Heart right ventricle (tissue), 16 donors: ENCODE measurements at regions not wholly inside any gene's neighbourhood (a gene's known extent, or its start where the extent isn't known, plus 50 kb on each side); places are given as distances from the start of the nearest gene placed in this dataset.
A peak's percentile ranks its signal among the peaks of the same experiment; 100 is the strongest.

ENCODE experiments used
- ATAC-seq, 8 donors: fragments of 200-7000 bp; cut with Tn5 transposase; one replicate each; pipeline ENCODE4 v1.9.1; 2020; ENCODE audit warnings: mild to moderate bottlenecking in 8 of 8, moderate library complexity in 8 of 8, moderate number of reproducible peaks in 1 of 8
- DNase-seq, 2 donors: peaks; one replicate each; pipeline ENCODE4 v3.0.0-alpha.2; 2020
- H3K27ac ChIP-seq, 10 donors: fragments of 200-600 bp; sonication (generic) in 2 of 10; one replicate each; pipeline versions ENCODE4 v1.5.0 to v1.8.0; 2020 to 2022; ENCODE audit warnings: mild to moderate bottlenecking in 3 of 10
- H3K27me3 ChIP-seq, 7 donors: fragments of 200-600 bp; one replicate each; pipeline ENCODE4 v1.8.0; 2021 to 2022; ENCODE audit warnings: mild to moderate bottlenecking in 2 of 7
- H3K36me3 ChIP-seq, 9 donors: fragments of 200-600 bp; sonication (generic) in 1 of 9; one replicate each; pipeline versions ENCODE4 v1.5.0 to v1.8.0; 2020 to 2022; ENCODE audit warnings: mild to moderate bottlenecking in 2 of 9
- H3K4me1 ChIP-seq, 9 donors: fragments of 200-600 bp; sonication (generic) in 1 of 9; one replicate each; pipeline versions ENCODE4 v1.5.0 to v1.8.0; 2020 to 2022; ENCODE audit warnings: mild to moderate bottlenecking in 4 of 9
- H3K4me3 ChIP-seq, 10 donors: fragments of 200-600 bp; sonication (generic) in 2 of 10; one replicate each; pipeline versions ENCODE4 v1.5.0 to v1.8.0; 2020 to 2022; ENCODE audit warnings: mild to moderate bottlenecking in 7 of 10, moderate library complexity in 2 of 10
- H3K9me3 ChIP-seq, 11 donors: fragments of 200-600 bp in 10 of 11; sonication (generic) in 2 of 11; one replicate each; pipeline versions ENCODE4 v1.5.0 to v1.8.0; 2013 to 2022; ENCODE audit warnings: mild to moderate bottlenecking in 2 of 11, control low read depth in 1 of 11, moderate library complexity in 1 of 11
- WGBS, 2 donors: extraction: QIAGEN DNeasy Blood & Tissue Kit; methylation state at CpG; one replicate each; pipeline ENCODE4 v1.1.7; 2013; ENCODE audit warnings: inconsistent platforms in 1 of 2; 5-methylcytosine and 5-hydroxymethylcytosine counted together
- intact Hi-C, 10 donors: fragments of 100-400 bp; cut with DNase I; formaldehyde crosslinking; loops; one replicate each; pipeline versions ENCODE4 v1.11.1 to v1.14.2; 2022
- TF ChIP-seq, protein P1 (sequence below), 9 donors: fragments of 200-600 bp; sonication (generic) in 2 of 9; IDR thresholded peaks; one replicate each; pipeline versions ENCODE4 v1.5.0 to v1.8.0; 2021 to 2022; ENCODE audit warnings: antibody characterized with exemption in 9 of 9, mild to moderate bottlenecking in 5 of 9, moderate library complexity in 1 of 9
- donor health status: Arrhythmogenic right ventricular cardiomyopathy.
- donor health status: ischemic (EF 13 %, LVEDD 7.1; RV severe dilation, severe dysfunction).
- donor health status: healthy with polysubstance abuse.
- donor health status: DM: no; HTN: yes; CAD: no.
- donor health status: DM: no; HTN: no; CAD: no.
- donor health status: ischemic (EF 25% LVEDD 6.9; RV normal size, moderate dysfunction).
- donor health status: ischemic (EF 25% LVEDD 5.7; RV mildly dilated, moderate dysfunction).
- donor health status: healthy.
- donor health status: DM: yes; HTN: yes; CAD: no.
- donor health status: Ischemic cardiomyopathy.
- donor health status: ischemic (EF 35%, LVEDD 5.7; RV mildly dilated, moderate dysfunction).
- donor health status: nonischemic (EF 11% LVEDD 7.7; RV severe dilation, severe dysfunction).
- donor health status: DM: yes; HTN: yes; CAD: no.
- donor health status: PGD.
- donor health status: ischemic (EF 29% LVEDD 5.4; RV normal size, mild dysfunction).
- donor health status: nonischemic (EF 23%, LVEDD 6.1; RV moderate dilation, normal function).

GRCh38 chr2:16430846-16431245 is 234.8 kb downstream of the CYRIA start:
- intact Hi-C loops = no loop called here
- Histone ChIP-seq H3K4me3 (no peak overlapping the region), H3K4me1 (peaks cover 0 to 6% (median 0%) of the 10 kb centered on the region in 9 donors), H3K27me3 (no peaks in the 10 kb centered on the region), H3K9me3 (no peaks in the 10 kb centered on the region), H3K27ac (no peak overlapping the region), H3K36me3 (no peaks in the 10 kb centered on the region)
- DNase-seq (no peak), ATAC-seq (no peak)
- 80 to 88% methylated on average over 3 of the region's 3 CpGs for WGBS, 2 donors
- TF ChIP-seq, protein P1, sequence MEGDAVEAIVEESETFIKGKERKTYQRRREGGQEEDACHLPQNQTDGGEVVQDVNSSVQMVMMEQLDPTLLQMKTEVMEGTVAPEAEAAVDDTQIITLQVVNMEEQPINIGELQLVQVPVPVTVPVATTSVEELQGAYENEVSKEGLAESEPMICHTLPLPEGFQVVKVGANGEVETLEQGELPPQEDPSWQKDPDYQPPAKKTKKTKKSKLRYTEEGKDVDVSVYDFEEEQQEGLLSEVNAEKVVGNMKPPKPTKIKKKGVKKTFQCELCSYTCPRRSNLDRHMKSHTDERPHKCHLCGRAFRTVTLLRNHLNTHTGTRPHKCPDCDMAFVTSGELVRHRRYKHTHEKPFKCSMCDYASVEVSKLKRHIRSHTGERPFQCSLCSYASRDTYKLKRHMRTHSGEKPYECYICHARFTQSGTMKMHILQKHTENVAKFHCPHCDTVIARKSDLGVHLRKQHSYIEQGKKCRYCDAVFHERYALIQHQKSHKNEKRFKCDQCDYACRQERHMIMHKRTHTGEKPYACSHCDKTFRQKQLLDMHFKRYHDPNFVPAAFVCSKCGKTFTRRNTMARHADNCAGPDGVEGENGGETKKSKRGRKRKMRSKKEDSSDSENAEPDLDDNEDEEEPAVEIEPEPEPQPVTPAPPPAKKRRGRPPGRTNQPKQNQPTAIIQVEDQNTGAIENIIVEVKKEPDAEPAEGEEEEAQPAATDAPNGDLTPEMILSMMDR (IDR thresholded peaks at IDR 0.05) = no peak

DNA sequence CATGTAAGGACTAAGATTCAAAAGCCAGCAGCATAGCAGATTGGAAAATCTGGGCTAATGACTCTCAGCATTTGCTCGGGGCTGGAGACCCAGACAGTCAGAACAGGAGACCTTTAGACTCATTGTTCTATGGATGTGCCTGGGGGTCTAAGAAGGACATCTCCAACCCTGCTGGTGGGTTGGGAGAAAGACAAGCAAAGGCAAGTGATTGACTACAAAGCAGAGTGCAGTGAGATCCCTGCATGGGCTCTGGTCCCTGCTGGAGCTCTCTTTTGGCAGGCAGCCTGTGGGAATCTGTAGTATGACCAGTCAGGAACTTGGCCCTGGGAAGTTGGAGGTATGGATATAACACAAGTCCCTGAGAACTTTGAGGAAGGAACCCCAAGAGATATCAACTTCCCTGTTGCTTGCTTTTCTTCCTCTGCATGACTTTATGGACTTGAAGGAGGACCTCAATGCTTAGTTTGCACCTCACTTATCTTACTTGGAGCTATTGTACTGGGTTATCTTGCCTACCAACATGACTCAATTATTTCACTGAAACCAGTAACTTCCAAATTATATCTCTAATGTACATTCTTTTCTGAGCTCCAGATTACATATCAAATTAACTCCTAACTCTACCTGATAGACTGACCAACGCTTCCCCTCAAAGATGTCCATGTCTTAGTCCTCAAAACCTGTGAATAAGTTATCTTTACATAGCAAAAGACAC is 236.0 kb downstream of the CYRIA start:
- H3K4me1 ChIP-seq = peaks cover 0 to 16% (median 0%) of the 10 kb centered on the region in 9 donors

DNA sequence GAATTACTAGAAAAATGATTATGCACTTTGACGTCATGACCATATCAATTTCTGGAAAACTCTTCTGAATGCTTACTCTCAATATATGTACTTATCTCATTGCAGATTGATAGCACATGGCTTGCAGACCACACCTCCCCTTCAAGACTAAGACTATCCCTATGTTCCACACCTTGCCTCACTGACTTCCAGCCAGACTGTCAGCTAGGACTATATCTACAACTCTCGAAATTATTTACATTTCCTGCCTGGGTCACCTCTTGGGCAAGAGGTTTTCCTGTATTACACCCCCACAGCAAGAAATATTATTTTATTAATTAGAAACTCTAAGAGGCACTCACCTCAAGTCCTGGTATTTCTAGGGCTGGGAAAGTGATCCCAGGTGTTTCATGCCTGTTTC is 236.6 kb downstream of the CYRIA start:
- H3K27ac ChIP-seq = no peak overlapping the region
- no peak overlapping the region for H3K4me3 ChIP-seq
- no peaks in the 10 kb centered on the region for H3K9me3 ChIP-seq
- H3K4me1 ChIP-seq = peaks cover 0 to 16% (median 0%) of the 10 kb centered on the region in 9 donors
- ATAC-seq = no peak
- H3K36me3 ChIP-seq = no peaks in the 10 kb centered on the region
- TF ChIP-seq, protein P1 (IDR thresholded peaks at IDR 0.05) = no peak
- DNase-seq = no peak
- intact Hi-C loops = no loop called here
- H3K27me3 ChIP-seq = no peaks in the 10 kb centered on the region
- 58 to 72% methylated on average over 2 of the region's 2 CpGs for WGBS, 2 donors

More for the DNA sequence above, 236.0 kb downstream of the CYRIA start:
- Histone ChIP-seq H3K4me3 (no peak overlapping the region), H3K27ac (no peak overlapping the region), H3K36me3 (no peaks in the 10 kb centered on the region), H3K9me3 (no peaks in the 10 kb centered on the region), H3K27me3 (no peaks in the 10 kb centered on the region)
- intact Hi-C loops = no loop called here
- no peak for DNase-seq
- 64 to 72% methylated on average over 2 of the region's 2 CpGs for WGBS, 2 donors
- TF ChIP-seq, protein P1 (IDR thresholded peaks at IDR 0.05) = no peak
- no peak for ATAC-seq

DNA sequence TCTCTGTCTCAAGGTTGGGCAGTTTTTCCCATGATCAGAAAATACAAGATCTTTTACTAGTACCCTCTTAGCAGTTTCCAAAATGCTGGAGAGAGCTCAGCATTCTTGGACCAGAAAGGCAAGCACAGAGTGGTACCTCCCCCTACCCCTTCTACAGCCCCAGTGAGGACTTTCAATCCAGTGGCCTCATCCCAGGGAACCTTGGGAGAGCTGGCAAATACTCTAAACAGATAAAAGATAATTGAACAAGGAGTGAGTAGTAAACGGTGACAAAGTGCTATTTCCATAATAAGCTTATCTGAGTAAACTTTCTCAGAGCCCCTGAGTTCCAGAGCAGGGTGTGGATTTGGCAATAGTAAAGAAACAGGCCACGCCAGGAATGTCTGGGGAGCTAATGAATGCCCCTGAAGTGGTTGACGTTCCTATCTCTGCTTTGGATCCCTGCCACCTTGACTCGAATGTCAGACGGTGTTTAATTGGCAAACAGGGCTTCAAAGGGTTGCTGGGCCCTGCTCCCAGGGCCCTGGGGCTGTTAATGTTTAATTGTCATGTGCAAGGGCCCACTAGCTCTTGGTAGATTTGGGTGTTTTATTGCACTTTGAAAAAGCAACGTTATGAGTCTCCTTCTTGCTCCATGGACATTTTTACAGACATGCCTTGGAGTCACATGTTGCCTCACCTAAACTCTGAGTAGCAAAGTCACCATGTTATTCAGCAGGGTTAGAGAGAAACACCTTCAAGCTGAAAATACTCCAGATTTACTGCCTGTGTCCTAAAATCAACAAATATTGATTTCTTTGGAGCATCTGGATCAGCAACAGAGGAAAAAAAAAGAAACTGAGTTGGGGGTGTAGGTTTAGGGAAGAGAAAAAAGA is 239.9 kb downstream of the CYRIA start:
- DNase-seq = peak; percentile 10 to 72
- Histone ChIP-seq H3K36me3 (no peaks in the 10 kb centered on the region), H3K27me3 (no peaks in the 10 kb centered on the region), H3K4me1 (peaks cover 0 to 16% (median 0%) of the 10 kb centered on the region in 9 donors), H3K9me3 (no peaks in the 10 kb centered on the region), H3K4me3 (no peak overlapping the region), H3K27ac (peak overlapping the region in 2 of 10 donors; percentile 37 to 49)
- 12 to 16% methylated on average over 6 of the region's 6 CpGs for WGBS, 2 donors
- intact Hi-C loops = no loop called here
- TF ChIP-seq, protein P1 (IDR thresholded peaks at IDR 0.05) = no peak
- peak; percentile 49 to 97 (median 92) for ATAC-seq
